OCI-LY7 (cell line): ENCODE measurements at regions not wholly inside any gene's neighbourhood (a gene's known extent, or its start where the extent isn't known, plus 50 kb on each side); places are given as distances from the start of the nearest gene placed in this dataset.
"Not testable (repeated sequence)": the region's sequence is repeated elsewhere in the genome, so short reads cannot be mapped to it uniquely, and the experiment has no call there.

ENCODE experiments used
- CTCF ChIP-seq: fragments of 200-600 bp; sonication (generic); conservative IDR thresholded peaks from 2 replicates; pipeline ENCODE4 v1.5.1; 2014; ENCODE audit warnings: mild to moderate bottlenecking, antibody characterized with exemption, low read length, moderate library complexity, mixed read lengths
- EZH2phosphoT487 ChIP-seq: fragments of 200-600 bp; sonication (generic); IDR thresholded peaks from 2 replicates; pipeline ENCODE4 v1.6.1; 2018; ENCODE audit warnings: low read depth, borderline replicate concordance, mild to moderate bottlenecking, mixed run types, antibody characterized with exemption, low read length, moderate library complexity, mixed read lengths

- not testable (repeated sequence) for TF ChIP-seq CTCF, EZH2phosphoT487
Measured at GRCh38 chr3:190176106-190176505, 55.4 kb upstream of the P3H2 start.
